H1 (cell line): ENCODE measurements at regions not wholly inside any gene's neighbourhood (a gene's known extent, or its start where the extent isn't known, plus 50 kb on each side); places are given as distances from the start of the nearest gene placed in this dataset.

Source experiments
- CEBPB ChIP-seq: IDR thresholded peaks from 2 replicates; pipeline ENCODE4 v1.6.1; 2012; ENCODE audit warnings: low read depth, low read length
- CREB1 ChIP-seq: IDR thresholded peaks from 2 replicates; pipeline ENCODE4 v1.6.1; 2012; ENCODE audit warnings: inconsistent platforms
- GABPA ChIP-seq: IDR thresholded peaks from 2 replicates; pipeline ENCODE4 v1.6.1; 2011; ENCODE audit warnings: mild to moderate bottlenecking, low read length, moderate library complexity, borderline replicate concordance; ENCODE audit not compliant: insufficient read depth
- KDM5A ChIP-seq: fragments of 200-600 bp; IDR thresholded peaks from 2 replicates; pipeline ENCODE4 v1.7.1; 2012; ENCODE audit warnings: mild to moderate bottlenecking, low read length, inconsistent platforms, mixed read lengths
- RAD21 ChIP-seq, 2 experiments: IDR thresholded peaks in 1 of 2; conservative IDR thresholded peaks in 1 of 2; 2 replicates each; pipeline ENCODE4 v1.6.1; 2011; ENCODE audit warnings: low read depth in 2 of 2, low read length in 2 of 2, improper control_type of control experiment in 1 of 2, inconsistent platforms in 1 of 2, mild to moderate bottlenecking in 1 of 2, moderate library complexity in 1 of 2
- TF ChIP-seq, protein P1 (sequence below), 3 experiments: IDR thresholded peaks; 1 replicate in 2 of 3; 2 replicates in 1 of 3; pipeline versions ENCODE4 v1.5.1 to v1.6.1; 2011; ENCODE audit warnings: low read length in 3 of 3, mild to moderate bottlenecking in 3 of 3, inconsistent platforms in 2 of 3, low read depth in 1 of 3, moderate library complexity in 1 of 3; ENCODE audit not compliant: insufficient read depth in 1 of 3; ENCODE audit errors: control extremely low read depth in 1 of 3
- TF ChIP-seq, protein P2 (sequence below): IDR thresholded peaks from 2 replicates; pipeline ENCODE4 v1.6.1; 2011; ENCODE audit warnings: low read length, improper control_type of control experiment

DNA sequence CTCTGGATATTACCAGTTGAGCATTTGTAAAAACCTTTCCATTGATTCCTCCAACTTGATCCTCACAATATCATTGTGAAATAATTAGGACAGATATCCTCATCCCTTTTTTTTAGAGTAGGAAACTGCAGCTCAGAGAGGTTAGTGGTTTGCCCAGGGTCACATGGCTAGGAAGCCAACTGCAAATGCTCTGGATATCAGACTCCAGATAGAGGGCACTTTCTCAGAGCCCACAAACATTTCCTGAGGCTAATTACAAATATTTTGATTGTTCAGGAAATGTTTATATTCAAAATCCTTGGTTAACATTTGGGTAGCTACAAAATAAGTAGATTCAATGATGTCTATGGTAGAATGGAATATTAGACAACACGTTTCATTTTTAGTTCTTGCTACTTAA is 154.8 kb upstream of the DPYD start:
- TF ChIP-seq, protein P1, sequence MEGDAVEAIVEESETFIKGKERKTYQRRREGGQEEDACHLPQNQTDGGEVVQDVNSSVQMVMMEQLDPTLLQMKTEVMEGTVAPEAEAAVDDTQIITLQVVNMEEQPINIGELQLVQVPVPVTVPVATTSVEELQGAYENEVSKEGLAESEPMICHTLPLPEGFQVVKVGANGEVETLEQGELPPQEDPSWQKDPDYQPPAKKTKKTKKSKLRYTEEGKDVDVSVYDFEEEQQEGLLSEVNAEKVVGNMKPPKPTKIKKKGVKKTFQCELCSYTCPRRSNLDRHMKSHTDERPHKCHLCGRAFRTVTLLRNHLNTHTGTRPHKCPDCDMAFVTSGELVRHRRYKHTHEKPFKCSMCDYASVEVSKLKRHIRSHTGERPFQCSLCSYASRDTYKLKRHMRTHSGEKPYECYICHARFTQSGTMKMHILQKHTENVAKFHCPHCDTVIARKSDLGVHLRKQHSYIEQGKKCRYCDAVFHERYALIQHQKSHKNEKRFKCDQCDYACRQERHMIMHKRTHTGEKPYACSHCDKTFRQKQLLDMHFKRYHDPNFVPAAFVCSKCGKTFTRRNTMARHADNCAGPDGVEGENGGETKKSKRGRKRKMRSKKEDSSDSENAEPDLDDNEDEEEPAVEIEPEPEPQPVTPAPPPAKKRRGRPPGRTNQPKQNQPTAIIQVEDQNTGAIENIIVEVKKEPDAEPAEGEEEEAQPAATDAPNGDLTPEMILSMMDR (IDR thresholded peaks at IDR 0.05; ENCODE audit: control extremely low read depth in 1 of 3, insufficient read depth in 1 of 3, low read depth in 1 of 3, low read length in 3 of 3) = no peak
- TF ChIP-seq KDM5A (no peak), GABPA (no peak), RAD21 (IDR thresholded peaks at IDR 0.05 in 1 of 2, conservative IDR thresholded peaks at IDR 0.05 in 1 of 2; ENCODE audit: low read depth in 2 of 2, low read length in 2 of 2) (no peak), CEBPB (no peak), CREB1 (no peak)
- TF ChIP-seq, protein P2, sequence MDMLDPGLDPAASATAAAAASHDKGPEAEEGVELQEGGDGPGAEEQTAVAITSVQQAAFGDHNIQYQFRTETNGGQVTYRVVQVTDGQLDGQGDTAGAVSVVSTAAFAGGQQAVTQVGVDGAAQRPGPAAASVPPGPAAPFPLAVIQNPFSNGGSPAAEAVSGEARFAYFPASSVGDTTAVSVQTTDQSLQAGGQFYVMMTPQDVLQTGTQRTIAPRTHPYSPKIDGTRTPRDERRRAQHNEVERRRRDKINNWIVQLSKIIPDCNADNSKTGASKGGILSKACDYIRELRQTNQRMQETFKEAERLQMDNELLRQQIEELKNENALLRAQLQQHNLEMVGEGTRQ = no peak
